K562 (cell line): ENCODE measurements at regions not wholly inside any gene's neighbourhood (a gene's known extent, or its start where the extent isn't known, plus 50 kb on each side); places are given as distances from the start of the nearest gene placed in this dataset.
A peak's percentile ranks its signal among the peaks of the same experiment; 100 is the strongest.

Experiments
- ATAC-seq: fragments of 200-7000 bp; cut with Tn5 transposase; 3 replicates; pipeline ENCODE4 v1.9.1; 2020; ENCODE audit warnings: moderate library complexity
- BruUV-seq: library from RNA; stranded (reverse); fragments of 400-500 nt; replicated peaks from 2 replicates; lab custom pipeline; 2021; lab: Mats Ljungman, UMichigan
- CTCF ChIA-PET: fragments of 300-600 bp; formaldehyde crosslinking; extraction: SDS; loops from one replicate; lab custom pipeline; 2021; ENCODE audit warnings: low intra/inter-chr PET ratio; lab: Yijun Ruan, JAX
- POLR2A ChIA-PET: fragments of 300-600, 350-650 bp; sonication (Branson Sonifier 250); formaldehyde crosslinking; extraction: SDS; loops from one replicate; lab custom pipeline; 2021; ENCODE audit warnings: antibody characterized with exemption, inconsistent platforms; lab: Yijun Ruan, JAX
- DNase-seq, 4 experiments: peaks; one replicate each; pipeline versions ENCODE4 v3.0.0 to v3.0.0-alpha.2; 2011 to 2018; ENCODE audit warnings: low spot score in 3 of 4, mixed read lengths in 3 of 4; ENCODE audit errors: extremely low read depth in 1 of 4
- FAIRE-seq: peaks from 2 replicates; lab custom pipeline; 2011; peaks lifted over from hg19 to GRCh38; lab: Jason Lieb, UNC
- H2AFZ ChIP-seq: 2 replicates; pipeline ENCODE4 v1.6.0; 2011; ENCODE audit warnings: low read depth, low read length, control low read depth, inconsistent platforms
- H3K27ac ChIP-seq: fragments of 200-600 bp; 3 replicates; pipeline ENCODE4 v1.8.0; 2011; ENCODE audit warnings: low read depth, mild to moderate bottlenecking, control low read depth, inconsistent platforms, low read length, moderate library complexity, mixed read lengths; ENCODE audit errors: extremely low read depth
- H3K27me3 ChIP-seq, 2 experiments: fragments of 300-600 bp in 1 of 2; 2 replicates in 1 of 2; 3 replicates in 1 of 2; pipeline versions ENCODE4 v1.6.0 to v1.8.0; 2011; ENCODE audit warnings: inconsistent platforms in 2 of 2, low read length in 2 of 2, mild to moderate bottlenecking in 1 of 2, mixed read lengths in 1 of 2, moderate library complexity in 1 of 2; ENCODE audit not compliant: control insufficient read depth in 2 of 2, insufficient read depth in 2 of 2
- H3K36me3 ChIP-seq: fragments of 300-600 bp; 3 replicates; pipeline ENCODE4 v1.8.0; 2011; ENCODE audit warnings: mild to moderate bottlenecking, low read length, inconsistent platforms; ENCODE audit not compliant: control insufficient read depth, insufficient read depth
- H3K4me1 ChIP-seq, 2 experiments: fragments of 200-600 bp in 1 of 2; replicated peaks in 1 of 2; 2 replicates in 1 of 2; 3 replicates in 1 of 2; pipeline versions ENCODE4 v1.5.1 to v1.8.0; 2011; ENCODE audit warnings: inconsistent platforms in 2 of 2, low read length in 2 of 2, mild to moderate bottlenecking in 1 of 2, mixed read lengths in 1 of 2, moderate library complexity in 1 of 2; ENCODE audit not compliant: control insufficient read depth in 2 of 2, insufficient read depth in 2 of 2
- H3K4me2 ChIP-seq: 2 replicates; pipeline ENCODE4 v1.6.1; 2011; ENCODE audit warnings: low read length, control low read depth, inconsistent platforms, mixed read lengths; ENCODE audit not compliant: insufficient read depth
- H3K4me3 ChIP-seq: fragments of 200-600 bp; sonication (generic), shearing (Covaris generic); 2 replicates; pipeline ENCODE4 v1.5.1; 2016; ENCODE audit warnings: control low read depth, inconsistent platforms
- H3K79me2 ChIP-seq: fragments of 200-600 bp; 3 replicates; pipeline ENCODE4 v1.8.0; 2011; ENCODE audit warnings: low read length, inconsistent platforms; ENCODE audit not compliant: control insufficient read depth, insufficient read depth
- H3K9ac ChIP-seq, 2 experiments: 2 replicates each; pipeline versions ENCODE4 v1.6.0 to v1.6.1; 2011; ENCODE audit warnings: low read depth in 2 of 2, low read length in 2 of 2, control low read depth in 1 of 2, inconsistent platforms in 1 of 2, mild to moderate bottlenecking in 1 of 2, mixed read lengths in 1 of 2; ENCODE audit not compliant: insufficient read depth in 1 of 2
- H3K9me1 ChIP-seq: one replicate; pipeline ENCODE4 v1.6.0; 2011; ENCODE audit warnings: inconsistent platforms, mild to moderate bottlenecking, low read length, moderate library complexity; ENCODE audit not compliant: control insufficient read depth, insufficient read depth
- H3K9me3 ChIP-seq: replicated peaks from 2 replicates; pipeline ENCODE4 v1.5.1; 2011; ENCODE audit warnings: low read depth, low read length, inconsistent platforms; ENCODE audit not compliant: control insufficient read depth, insufficient read depth
- H4K20me1 ChIP-seq: replicated peaks from 2 replicates; pipeline ENCODE4 v1.6.1; 2011; ENCODE audit warnings: low read length, inconsistent platforms, mixed read lengths; ENCODE audit not compliant: control insufficient read depth, insufficient read depth
- AFF4 ChIP-seq: sonication (generic); formaldehyde crosslinking; IDR thresholded peaks from 2 replicates; pipeline ENCODE4 v1.8.0; 2023; ENCODE audit warnings: mild to moderate bottlenecking, missing genetic modification reagents
- CBFA2T2 ChIP-seq: fragments of 450-650 bp; conservative IDR thresholded peaks from 2 replicates; pipeline ENCODE4 v1.6.1; 2017; ENCODE audit warnings: mild to moderate bottlenecking
- GTF2F1 ChIP-seq: IDR thresholded peaks from 2 replicates; pipeline ENCODE4 v1.6.1; 2011; ENCODE audit warnings: low read depth, low read length, improper control_type of control experiment
- HIVEP1 ChIP-seq: fragments of 250-450 bp; sonication (Bioruptor Pico); IDR thresholded peaks from 2 replicates; pipeline ENCODE4 v1.4.0; 2020; ENCODE audit warnings: mild to moderate bottlenecking
- HNRNPLL ChIP-seq: fragments of 200-400 bp; formaldehyde crosslinking; IDR thresholded peaks from 2 replicates; pipeline ENCODE4 v1.6.1; 2017; ENCODE audit warnings: low read length, low read depth, mild to moderate bottlenecking; ENCODE audit not compliant: poor library complexity, severe bottlenecking
- KDM1A ChIP-seq, 2 experiments: fragments of 450-650 bp; IDR thresholded peaks; 2 replicates each; pipeline ENCODE4 v1.6.1; 2016; ENCODE audit warnings: mild to moderate bottlenecking in 2 of 2
- LARP7 ChIP-seq: fragments of 450-650 bp; IDR thresholded peaks from 2 replicates; pipeline ENCODE4 v1.6.1; 2016
- MEF2A ChIP-seq: IDR thresholded peaks from 2 replicates; pipeline ENCODE4 v1.6.1; 2011; ENCODE audit warnings: low read depth, mild to moderate bottlenecking, low read length, moderate library complexity; ENCODE audit not compliant: control insufficient read depth
- NCOA1 ChIP-seq: fragments of 450-650 bp; IDR thresholded peaks from 2 replicates; pipeline ENCODE4 v1.6.1; 2016; ENCODE audit warnings: low read depth
- NR0B1 ChIP-seq: fragments of 450-650 bp; IDR thresholded peaks from one replicate; pipeline ENCODE4 v1.6.1; 2018; ENCODE audit warnings: mild to moderate bottlenecking, moderate library complexity; ENCODE audit not compliant: partially characterized antibody
- SUPT5H ChIP-seq: fragments of 450-650 bp; IDR thresholded peaks from 2 replicates; pipeline ENCODE4 v1.6.1; 2016
- TEAD4 ChIP-seq, 2 experiments: sonication (generic) in 1 of 2; formaldehyde crosslinking in 1 of 2; IDR thresholded peaks; 2 replicates each; pipeline versions ENCODE4 v1.6.1 to v1.8.0; 2012 to 2022; ENCODE audit warnings: borderline replicate concordance in 1 of 2, inconsistent platforms in 1 of 2, low read length in 1 of 2, mild to moderate bottlenecking in 1 of 2, missing genetic modification reagents in 1 of 2
- ZNF668 ChIP-seq: fragments of 250-450 bp; sonication (Bioruptor Pico); IDR thresholded peaks from 2 replicates; pipeline ENCODE4 v1.8.0; 2022; ENCODE audit warnings: mild to moderate bottlenecking, inconsistent platforms
- WGBS: fragments of 100-300 bp; shearing (Covaris generic); methylation state at CpG from one replicate; pipeline ENCODE4 v1.1.6; 2016; ENCODE audit warnings: low coverage, mixed read lengths; ENCODE audit not compliant: insufficient coverage; ENCODE audit errors: missing lambda C conversion rate; 5-methylcytosine and 5-hydroxymethylcytosine counted together
- in situ Hi-C: fragments of 300-500 bp; cut with MboI; formaldehyde crosslinking; loops from 4 replicates; pipeline ENCODE4 v1.15.0; 2018; ENCODE audit warnings: inconsistent platforms, mixed read lengths
- intact Hi-C: fragments of 100-400 bp; cut with micrococcal nuclease; formaldehyde crosslinking; loops from 2 replicates; pipeline ENCODE4 v1.14.2; 2022

- in situ Hi-C loops (no loop called here), intact Hi-C loops (no loop called here)
- Histone ChIP-seq H3K36me3 (no peaks in the 10 kb centered on the region), H3K4me2 (no peak overlapping the region), H3K27ac (no peak overlapping the region), H3K4me3 (no peak overlapping the region), H3K9ac (no peak overlapping the region), H3K79me2 (no peaks in the 10 kb centered on the region), H4K20me1 (no peaks in the 10 kb centered on the region), H3K27me3 (no peaks in the 10 kb centered on the region), H2AFZ (no peak overlapping the region), H3K4me1 (no peaks in the 10 kb centered on the region), H3K9me1 (no peaks in the 10 kb centered on the region), H3K9me3 (no peaks in the 10 kb centered on the region)
- no peak for FAIRE-seq
- no peak for ATAC-seq
- no TSS peak for BruUV-seq
- TF ChIP-seq LARP7 (no peak), NCOA1 (no peak), SUPT5H (no peak)
- POLR2A ChIA-PET = no interaction called here
- DNase-seq = no peak
- CTCF ChIA-PET = no interaction called here
- 0% methylated on average over 2 of the region's 2 CpGs for WGBS
Measured at GRCh38 chr10:64468219-64468618, 947.0 kb downstream of the REEP3 start.

- peak in 1 of 4 experiments; percentile 6 for DNase-seq
- TF ChIP-seq NR0B1 (no peak), HNRNPLL (no peak), TEAD4 (IDR thresholded peaks at IDR 0.05; ENCODE audit: low read length) (no peak), TEAD4 (CRISPR knock-in tag; IDR thresholded peaks at IDR 0.05; ENCODE audit: borderline replicate concordance) (no peak), GTF2F1 (no peak), ZNF668 (CRISPR knock-in tag) (no peak), HIVEP1 (CRISPR knock-in tag) (no peak), KDM1A (IDR thresholded peaks at IDR 0.05) (peak; percentile 38 to 60; a peak in 2 of 4 replicates), AFF4 (no peak), MEF2A (no peak), CBFA2T2 (0 out of 2 replicates have a peak, but pooled peaks have one; percentile 13)
Measured at GRCh38 chr10:64476506-64476905, 955.3 kb downstream of the REEP3 start.

More at GRCh38 chr10:64476506-64476905, 955.3 kb downstream of the REEP3 start:
- no peak for ATAC-seq
- no TSS peak for BruUV-seq
- Histone ChIP-seq H2AFZ (no peak overlapping the region), H3K9ac (no peak overlapping the region), H3K79me2 (no peaks in the 10 kb centered on the region), H3K4me2 (no peak overlapping the region), H3K27me3 (no peaks in the 10 kb centered on the region), H3K9me1 (no peaks in the 10 kb centered on the region), H3K4me1 (no peaks in the 10 kb centered on the region), H4K20me1 (no peaks in the 10 kb centered on the region), H3K27ac (no peak overlapping the region), H3K9me3 (no peaks in the 10 kb centered on the region), H3K36me3 (no peaks in the 10 kb centered on the region), H3K4me3 (no peak overlapping the region)
- CTCF ChIA-PET = no interaction called here
- intact Hi-C loops (no loop called here), in situ Hi-C loops (no loop called here)
- no peak for FAIRE-seq
- POLR2A ChIA-PET = interaction anchor here (0.6 to 1.3 kb wide), 2 partner anchors 11 to 64 kb away, joined by 3 to 4 read pairs; no protein-coding TSS in a partner anchor
